Upper lobe of left lung (tissue), 6 donors: ENCODE measurements at regions not wholly inside any gene's neighbourhood (a gene's known extent, or its start where the extent isn't known, plus 50 kb on each side); places are given as distances from the start of the nearest gene placed in this dataset.

ENCODE experiments used
- ATAC-seq, 2 donors: fragments of 200-7000 bp; cut with Tn5 transposase; one replicate each; pipeline ENCODE4 v1.9.1; 2022; ENCODE audit warnings: mild to moderate bottlenecking in 2 of 2, moderate library complexity in 2 of 2; ENCODE audit not compliant: low FRiP score in 2 of 2
- DNase-seq, 2 donors: peaks; one replicate each; pipeline ENCODE4 v3.0.0-alpha.2; 2019 to 2020
- H3K27ac ChIP-seq, 4 donors: fragments of 200-600 bp; sonication (generic); one replicate each; pipeline ENCODE4 v1.5.1; 2016 to 2019
- H3K27me3 ChIP-seq, 4 donors: fragments of 200-600 bp; sonication (generic); one replicate each; pipeline ENCODE4 v1.5.1; 2017 to 2019
- H3K36me3 ChIP-seq, 4 donors: fragments of 200-600 bp; sonication (generic); one replicate each; pipeline ENCODE4 v1.5.1; 2016 to 2019
- H3K4me1 ChIP-seq, 4 donors: fragments of 200-600 bp; sonication (generic); one replicate each; pipeline ENCODE4 v1.5.1; 2018 to 2019
- H3K4me3 ChIP-seq, 4 donors: fragments of 200-600 bp; sonication (generic); one replicate each; pipeline ENCODE4 v1.5.1; 2017 to 2019; ENCODE audit warnings: mild to moderate bottlenecking in 2 of 4, moderate library complexity in 1 of 4
- H3K9me3 ChIP-seq, 4 donors: fragments of 200-600 bp; sonication (generic); one replicate each; pipeline ENCODE4 v1.5.1; 2018 to 2019
- CTCF ChIP-seq, 6 experiments: fragments of 450-650 bp in 4 of 6; fragments of 200-600 bp in 2 of 6; sonication (generic) in 2 of 6; IDR thresholded peaks; one replicate each; pipeline ENCODE4 v1.5.1; 2016 to 2019; ENCODE audit warnings: antibody characterized with exemption in 6 of 6
- EP300 ChIP-seq, 4 donors: sonication (generic); formaldehyde crosslinking; IDR thresholded peaks; one replicate each; pipeline ENCODE4 v1.5.1; 2017; ENCODE audit warnings: antibody characterized with exemption in 4 of 4, control low read depth in 2 of 4
- POLR2A ChIP-seq, 4 donors: fragments of 450-650 bp; IDR thresholded peaks; one replicate each; pipeline ENCODE4 v1.5.1; 2016 to 2017; ENCODE audit warnings: antibody characterized with exemption in 4 of 4, mild to moderate bottlenecking in 2 of 4
- POLR2AphosphoS5 ChIP-seq, 2 donors: sonication (generic); formaldehyde crosslinking; IDR thresholded peaks; one replicate each; pipeline ENCODE4 v1.5.1; 2017; ENCODE audit warnings: antibody characterized with exemption in 2 of 2
- WGBS, 2 donors: methylation state at CpG; one replicate each; pipeline ENCODE4 v1.1.5; 2017 to 2018; 5-methylcytosine and 5-hydroxymethylcytosine counted together
- donor health status: DM: no; HTN: no; CAD: no; lungs with moderate emphysema.
- donor health status: DM: no; HTN: yes; CAD: no; lungs with severe emphysema.

GRCh38 chr12:38155526-38156496, 160.8 kb upstream of the ALG10B start:
- Histone ChIP-seq H3K9me3 (peaks cover 0 to 17% (median 0%) of the 10 kb centered on the region in 4 donors), H3K27ac (no peak overlapping the region), H3K4me1 (no peaks in the 10 kb centered on the region), H3K36me3 (no peaks in the 10 kb centered on the region), H3K4me3 (no peak overlapping the region), H3K27me3 (no peaks in the 10 kb centered on the region)
- TF ChIP-seq POLR2AphosphoS5 (IDR thresholded peaks at IDR 0.05) (no peak), POLR2A (IDR thresholded peaks at IDR 0.05) (no peak), CTCF (IDR thresholded peaks at IDR 0.05) (no peak), EP300 (IDR thresholded peaks at IDR 0.05) (no peak)
- 86 to 88% methylated on average over 47 to 52 of the region's 52 CpGs for WGBS, 2 donors
- ATAC-seq (no peak), DNase-seq (peak in 1 of 2 donors; percentile 72)

GRCh38 chr12:38156497-38157245, 159.9 kb upstream of the ALG10B start:
- 86 to 87% methylated on average over 39 of the region's 39 CpGs for WGBS, 2 donors
- Histone ChIP-seq H3K27me3 (no peaks in the 10 kb centered on the region), H3K4me3 (no peak overlapping the region), H3K36me3 (no peaks in the 10 kb centered on the region), H3K4me1 (no peaks in the 10 kb centered on the region), H3K27ac (no peak overlapping the region), H3K9me3 (peaks cover 0 to 17% (median under 1%) of the 10 kb centered on the region in 4 donors)
- ATAC-seq = no peak
- DNase-seq = peak in 1 of 2 donors; percentile 72
- TF ChIP-seq POLR2A (IDR thresholded peaks at IDR 0.05) = no peak
- no peak for TF ChIP-seq CTCF (IDR thresholded peaks at IDR 0.05)
- no peak for TF ChIP-seq POLR2AphosphoS5 (IDR thresholded peaks at IDR 0.05)
- no peak for TF ChIP-seq EP300 (IDR thresholded peaks at IDR 0.05)

GRCh38 chr12:38157274-38157932, 159.2 kb upstream of the ALG10B start:
- H3K36me3 ChIP-seq = no peaks in the 10 kb centered on the region
- no peak for TF ChIP-seq CTCF (IDR thresholded peaks at IDR 0.05)
- no peak for TF ChIP-seq POLR2AphosphoS5 (IDR thresholded peaks at IDR 0.05)
- no peak for TF ChIP-seq POLR2A (IDR thresholded peaks at IDR 0.05)
- no peak for TF ChIP-seq EP300 (IDR thresholded peaks at IDR 0.05)
- H3K4me1 ChIP-seq = no peaks in the 10 kb centered on the region
- DNase-seq = peak in 1 of 2 donors; percentile 72
- H3K9me3 ChIP-seq = peaks cover 0 to 17% (median 1%) of the 10 kb centered on the region in 4 donors
- H3K27ac ChIP-seq = no peak overlapping the region
- 92% methylated on average over 35 to 39 of the region's 39 CpGs for WGBS, 2 donors
- no peaks in the 10 kb centered on the region for H3K27me3 ChIP-seq
- no peak for ATAC-seq
- no peak overlapping the region for H3K4me3 ChIP-seq

- Histone ChIP-seq H3K27me3 (no peaks in the 10 kb centered on the region), H3K27ac (no peak overlapping the region), H3K9me3 (peaks cover 0 to 17% (median 1%) of the 10 kb centered on the region in 4 donors), H3K4me1 (no peaks in the 10 kb centered on the region), H3K36me3 (no peaks in the 10 kb centered on the region), H3K4me3 (no peak overlapping the region)
- ATAC-seq (no peak), DNase-seq (peak in 1 of 2 donors; percentile 72)
- 89 to 93% methylated on average over 14 to 28 of the region's 28 CpGs for WGBS, 2 donors
- no peak for TF ChIP-seq POLR2AphosphoS5 (IDR thresholded peaks at IDR 0.05)
- TF ChIP-seq POLR2A (IDR thresholded peaks at IDR 0.05) = no peak
- TF ChIP-seq EP300 (IDR thresholded peaks at IDR 0.05) = no peak
- no peak for TF ChIP-seq CTCF (IDR thresholded peaks at IDR 0.05)
Measured at GRCh38 chr12:38157933-38158401, 158.6 kb upstream of the ALG10B start.
